GM12872 (cell line): ENCODE measurements at regions not wholly inside any gene's neighbourhood (a gene's known extent, or its start where the extent isn't known, plus 50 kb on each side); places are given as distances from the start of the nearest gene placed in this dataset.

Experiments used
- TF ChIP-seq, protein P1 (sequence below): IDR thresholded peaks from 3 replicates; pipeline ENCODE4 v1.5.1; 2011; ENCODE audit warnings: low read depth, mild to moderate bottlenecking, low read length, moderate library complexity; ENCODE audit not compliant: insufficient read depth

DNA sequence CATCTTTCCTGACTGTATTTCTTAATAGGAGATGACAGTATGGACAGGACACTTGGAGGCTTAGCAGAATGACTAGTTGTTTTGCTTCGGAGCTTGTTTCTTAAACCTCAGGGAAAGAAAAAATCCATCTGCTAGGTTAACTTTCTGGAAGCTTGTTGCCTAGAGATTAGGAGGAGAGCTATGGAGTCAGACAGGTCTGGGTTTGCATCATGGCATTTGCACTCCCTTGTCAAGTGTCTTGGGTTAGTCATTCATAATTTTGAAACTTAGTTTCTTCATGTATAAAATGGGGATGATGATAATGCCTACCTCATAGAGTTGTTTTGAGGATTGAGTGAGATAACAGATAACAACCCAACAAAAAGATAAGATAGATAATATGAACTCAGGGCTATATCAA is 231.5 kb downstream of the STK31 start:
- TF ChIP-seq, protein P1, sequence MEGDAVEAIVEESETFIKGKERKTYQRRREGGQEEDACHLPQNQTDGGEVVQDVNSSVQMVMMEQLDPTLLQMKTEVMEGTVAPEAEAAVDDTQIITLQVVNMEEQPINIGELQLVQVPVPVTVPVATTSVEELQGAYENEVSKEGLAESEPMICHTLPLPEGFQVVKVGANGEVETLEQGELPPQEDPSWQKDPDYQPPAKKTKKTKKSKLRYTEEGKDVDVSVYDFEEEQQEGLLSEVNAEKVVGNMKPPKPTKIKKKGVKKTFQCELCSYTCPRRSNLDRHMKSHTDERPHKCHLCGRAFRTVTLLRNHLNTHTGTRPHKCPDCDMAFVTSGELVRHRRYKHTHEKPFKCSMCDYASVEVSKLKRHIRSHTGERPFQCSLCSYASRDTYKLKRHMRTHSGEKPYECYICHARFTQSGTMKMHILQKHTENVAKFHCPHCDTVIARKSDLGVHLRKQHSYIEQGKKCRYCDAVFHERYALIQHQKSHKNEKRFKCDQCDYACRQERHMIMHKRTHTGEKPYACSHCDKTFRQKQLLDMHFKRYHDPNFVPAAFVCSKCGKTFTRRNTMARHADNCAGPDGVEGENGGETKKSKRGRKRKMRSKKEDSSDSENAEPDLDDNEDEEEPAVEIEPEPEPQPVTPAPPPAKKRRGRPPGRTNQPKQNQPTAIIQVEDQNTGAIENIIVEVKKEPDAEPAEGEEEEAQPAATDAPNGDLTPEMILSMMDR, result no peak

DNA sequence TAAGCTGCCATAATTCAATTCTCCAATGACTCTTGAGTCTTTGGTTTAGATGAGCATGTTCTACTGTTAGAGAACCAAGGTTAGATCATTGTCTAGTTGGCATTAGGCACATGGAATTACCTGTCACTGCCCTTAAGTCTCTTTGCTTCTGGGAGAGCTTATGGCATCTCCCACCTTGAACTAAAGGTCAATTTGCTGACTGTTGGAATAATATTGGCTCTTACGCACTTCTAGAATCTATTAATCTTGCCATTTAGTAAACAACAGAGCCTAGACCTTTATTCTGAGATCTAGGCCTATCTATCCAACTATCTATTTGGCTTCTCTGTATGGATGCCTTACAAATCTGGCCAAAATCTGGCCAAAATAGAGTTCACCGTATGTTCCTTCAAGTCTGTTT is 232.0 kb downstream of the STK31 start:
- TF ChIP-seq, protein P1, result no peak

DNA sequence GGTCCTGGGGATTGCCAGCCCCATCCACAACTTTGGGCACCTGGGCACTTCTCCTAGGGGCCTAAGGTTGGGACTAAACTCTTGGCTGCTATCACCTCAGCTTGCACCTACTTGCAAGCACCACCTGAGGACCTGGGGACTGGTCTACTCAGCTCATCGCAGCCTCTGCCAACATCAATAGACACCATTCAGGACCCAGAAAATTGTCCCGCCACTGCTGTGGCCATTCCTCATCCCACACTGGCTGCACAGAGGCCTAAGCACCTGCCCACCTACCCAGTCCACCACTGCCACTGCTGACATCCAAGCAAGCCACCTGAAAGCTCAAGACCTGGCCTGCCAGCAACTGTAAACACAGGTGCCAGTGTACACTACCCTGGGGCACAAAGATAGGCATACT is 234.1 kb downstream of the STK31 start:
- TF ChIP-seq, protein P1, result no peak

DNA sequence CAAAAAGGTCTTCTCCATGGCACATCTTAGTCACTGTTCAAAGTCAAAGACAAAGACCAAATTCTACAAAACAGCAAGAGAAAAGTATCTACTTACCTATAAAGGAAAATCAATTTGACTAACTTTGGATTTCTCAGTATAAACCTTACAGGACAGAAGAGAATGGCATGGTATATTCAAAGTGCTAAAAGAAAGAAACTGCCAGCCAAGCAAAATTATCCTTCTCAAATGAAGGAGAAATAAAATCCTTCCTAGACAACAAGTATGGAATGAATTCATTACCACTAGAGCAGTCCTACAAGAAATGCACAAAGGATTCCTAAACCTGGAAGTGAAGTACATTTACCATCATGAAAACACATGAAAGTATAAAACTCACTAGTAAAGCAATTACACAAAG is 235.5 kb downstream of the STK31 start:
- TF ChIP-seq, protein P1, result no peak

DNA sequence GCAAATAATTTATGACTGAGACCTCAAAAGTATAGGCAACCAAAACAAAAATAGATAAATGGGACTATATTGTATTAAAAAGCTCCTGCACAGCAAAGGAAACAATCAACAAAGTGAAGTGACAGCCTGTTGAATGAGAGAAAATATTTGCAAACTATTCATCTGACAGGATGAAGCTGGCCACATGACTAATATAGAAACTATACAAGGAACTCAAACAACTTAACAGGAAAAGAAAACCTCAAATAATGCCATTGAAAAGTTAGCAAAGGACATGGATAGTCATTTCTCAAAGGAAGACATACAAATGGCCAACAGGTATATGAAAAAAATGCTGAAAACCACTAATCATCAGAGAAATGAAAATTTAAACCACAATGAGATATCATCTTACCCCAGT is 245.1 kb downstream of the STK31 start:
- TF ChIP-seq, protein P1, result no peak

DNA sequence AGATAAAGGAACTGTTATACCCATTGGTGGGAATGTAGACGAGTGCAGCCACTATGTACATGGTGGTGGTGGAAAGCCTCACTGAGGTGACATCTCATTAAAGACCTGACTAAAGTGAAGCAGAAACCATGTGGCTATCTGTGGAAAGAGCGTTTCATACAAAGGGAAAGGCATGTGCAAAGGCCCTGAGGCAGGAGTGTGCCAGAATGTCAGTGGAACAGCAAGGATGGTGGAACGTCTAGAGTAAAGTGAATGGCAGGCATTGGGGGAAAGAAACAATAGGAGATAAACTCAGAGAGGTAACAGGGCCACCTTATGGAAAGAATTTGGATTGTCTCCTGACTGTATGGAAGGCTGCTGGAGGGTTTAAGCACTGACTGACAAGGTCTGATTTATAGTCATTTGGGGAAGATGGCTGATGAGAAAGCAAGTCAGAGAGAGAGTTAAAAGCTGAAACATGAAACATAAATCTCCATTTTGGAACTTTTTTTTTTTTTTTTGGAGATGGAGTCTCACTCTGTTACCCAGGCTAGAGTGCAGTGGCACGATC is 245.7 kb downstream of the STK31 start:
- TF ChIP-seq, protein P1, result no peak

DNA sequence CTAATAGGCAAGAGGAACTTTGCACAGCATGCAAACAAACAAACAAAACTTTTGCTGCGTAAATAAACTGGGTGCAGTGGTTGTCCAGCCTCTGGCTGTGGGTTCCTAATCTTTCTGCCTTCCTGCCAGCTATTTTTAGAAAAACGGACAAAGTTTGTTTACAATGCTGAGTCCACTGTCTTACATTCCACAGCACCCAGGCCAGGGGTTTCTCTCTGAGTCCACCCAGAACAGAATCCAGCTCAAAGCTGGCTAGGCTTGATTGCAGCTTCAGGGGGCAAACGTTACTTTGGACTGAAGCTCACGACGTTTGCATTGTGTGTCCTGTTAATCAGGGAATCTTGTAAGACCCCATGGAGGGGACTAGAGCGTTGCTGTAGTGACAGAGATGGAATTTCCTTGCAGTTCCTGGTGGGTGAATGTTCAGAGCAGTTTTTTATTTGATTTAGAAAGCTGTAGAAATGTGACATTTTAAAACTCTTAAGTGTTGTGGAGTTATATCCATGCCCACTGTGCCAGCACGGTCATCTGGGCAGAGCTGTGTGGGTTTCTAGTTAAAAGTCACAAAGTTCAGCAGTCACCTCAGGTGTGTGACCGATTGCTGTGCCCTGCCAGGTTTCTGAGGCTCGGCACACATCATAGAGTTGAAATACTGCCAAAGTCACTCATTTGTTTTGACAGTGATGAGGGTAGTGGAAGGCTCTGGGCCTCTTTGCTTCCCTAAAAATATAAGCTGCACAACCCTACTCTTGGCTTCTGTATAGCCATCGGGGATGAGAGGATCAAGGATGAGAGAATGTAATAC is 247.0 kb downstream of the STK31 start:
- TF ChIP-seq, protein P1, result no peak
